Breast epithelium (tissue), 4 donors: ENCODE measurements at regions not wholly inside any gene's neighbourhood (a gene's known extent, or its start where the extent isn't known, plus 50 kb on each side); places are given as distances from the start of the nearest gene placed in this dataset.
"Not testable (repeated sequence)": the region's sequence is repeated elsewhere in the genome, so short reads cannot be mapped to it uniquely, and the experiment has no call there.

Experiments used
- DNase-seq, 2 donors: peaks; one replicate each; pipeline ENCODE4 v3.0.0-alpha.2; 2019; ENCODE audit warnings: low spot score in 2 of 2
- H3K27ac ChIP-seq, 2 donors: fragments of 200-600 bp; sonication (generic) in 1 of 2; one replicate each; pipeline ENCODE4 v1.5.1; 2016 to 2019; ENCODE audit warnings: mild to moderate bottlenecking in 1 of 2
- H3K27me3 ChIP-seq, 2 donors: fragments of 200-600 bp; sonication (generic) in 1 of 2; one replicate each; pipeline versions ENCODE4 v1.5.1 to v1.6.0; 2017 to 2019; ENCODE audit warnings: control low read depth in 1 of 2, mild to moderate bottlenecking in 1 of 2
- H3K36me3 ChIP-seq: fragments of 200-600 bp; one replicate; pipeline ENCODE4 v1.5.1; 2019
- H3K4me1 ChIP-seq, 2 donors: fragments of 200-600 bp; sonication (generic); one replicate each; pipeline ENCODE4 v1.5.1; 2016 to 2019; ENCODE audit warnings: control low read depth in 1 of 2
- H3K4me3 ChIP-seq, 3 donors: fragments of 200-600 bp; sonication (generic); 1 replicate in 2 of 3; 2 replicates in 1 of 3; pipeline ENCODE4 v1.5.1; 2016 to 2019; ENCODE audit warnings: mild to moderate bottlenecking in 3 of 3, moderate library complexity in 2 of 3
- H3K9me3 ChIP-seq, 2 donors: fragments of 200-600 bp; sonication (generic) in 1 of 2; one replicate each; pipeline ENCODE4 v1.5.1; 2016 to 2019; ENCODE audit warnings: control low read depth in 1 of 2
- POLR2A ChIP-seq: fragments of 450-650 bp; IDR thresholded peaks from one replicate; pipeline ENCODE4 v1.6.1; 2016; ENCODE audit warnings: antibody characterized with exemption, mild to moderate bottlenecking, moderate library complexity
- POLR2AphosphoS5 ChIP-seq, 3 donors: sonication (generic); formaldehyde crosslinking; IDR thresholded peaks; one replicate each; pipeline ENCODE4 v1.6.1; 2017; ENCODE audit warnings: antibody characterized with exemption in 3 of 3
- intact Hi-C: fragments of 100-400 bp; cut with DNase I; formaldehyde crosslinking; loops from one replicate; pipeline ENCODE4 v1.15.1; 2023; ENCODE audit warnings: low total_unique reads
- TF ChIP-seq, protein P1 (sequence below), 3 donors: fragments of 450-650 bp; IDR thresholded peaks; one replicate each; pipeline ENCODE4 v1.5.1; 2016 to 2017; ENCODE audit warnings: antibody characterized with exemption in 3 of 3, mild to moderate bottlenecking in 3 of 3, moderate library complexity in 3 of 3

DNA sequence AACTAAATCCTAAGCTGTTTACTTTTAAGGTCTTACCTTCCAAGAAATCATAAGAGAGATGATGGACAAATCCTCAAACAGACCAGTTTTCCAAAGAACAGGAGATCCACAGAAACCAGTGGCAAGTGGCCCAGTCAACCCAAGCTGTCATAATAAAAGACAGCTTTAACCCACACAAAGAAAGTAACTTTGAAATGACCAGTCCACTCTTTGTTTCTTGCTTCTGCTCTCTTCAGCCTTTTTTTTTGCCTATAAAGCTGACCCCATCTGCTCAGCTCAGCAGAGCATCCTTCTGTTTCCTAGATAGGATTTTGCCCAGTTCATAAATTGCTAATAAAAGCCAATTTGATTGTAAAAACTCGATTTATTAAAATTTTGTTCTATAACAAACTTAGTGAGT is 299.4 kb downstream of the OXSM start:
- H3K4me1 ChIP-seq, result no peaks in the 10 kb centered on the region
- H3K9me3 ChIP-seq, result peaks cover 14 to 22% of the 10 kb centered on the region in 2 donors
- TF ChIP-seq POLR2A, result no peak
- H3K36me3 ChIP-seq, result no peaks in the 10 kb centered on the region
- intact Hi-C loops, result no loop called here
- no peak for DNase-seq
- no peak overlapping the region for H3K27ac ChIP-seq
- H3K27me3 ChIP-seq, result no peaks in the 10 kb centered on the region
- no peak overlapping the region for H3K4me3 ChIP-seq

DNA sequence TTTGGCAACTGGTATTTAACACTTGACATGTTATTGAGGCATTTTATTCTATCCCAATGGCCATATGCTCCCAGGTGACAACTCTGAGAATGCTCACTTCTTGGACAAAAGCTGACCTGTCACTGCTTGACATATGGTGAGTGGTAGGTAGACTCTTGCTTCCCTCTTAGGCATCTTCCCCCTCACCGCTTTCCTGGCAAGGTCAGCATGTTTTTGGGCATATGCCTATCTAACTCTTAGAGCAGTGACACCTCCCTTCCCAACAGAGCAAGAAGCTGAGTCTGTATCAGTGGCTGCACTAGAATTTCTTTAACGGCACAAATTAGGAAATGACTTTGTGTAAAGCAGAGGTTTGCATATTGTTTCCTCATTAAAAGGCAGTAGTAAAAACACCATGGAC is 300.7 kb downstream of the OXSM start:
- no peak for DNase-seq
- Histone ChIP-seq H3K36me3 (no peaks in the 10 kb centered on the region), H3K27me3 (no peaks in the 10 kb centered on the region), H3K4me3 (no peak overlapping the region), H3K4me1 (no peaks in the 10 kb centered on the region), H3K27ac (no peak overlapping the region), H3K9me3 (peaks cover 17 to 22% of the 10 kb centered on the region in 2 donors)
- intact Hi-C loops, result no loop called here
- TF ChIP-seq POLR2AphosphoS5 (IDR thresholded peaks at IDR 0.05) (no peak), POLR2A (no peak)

DNA sequence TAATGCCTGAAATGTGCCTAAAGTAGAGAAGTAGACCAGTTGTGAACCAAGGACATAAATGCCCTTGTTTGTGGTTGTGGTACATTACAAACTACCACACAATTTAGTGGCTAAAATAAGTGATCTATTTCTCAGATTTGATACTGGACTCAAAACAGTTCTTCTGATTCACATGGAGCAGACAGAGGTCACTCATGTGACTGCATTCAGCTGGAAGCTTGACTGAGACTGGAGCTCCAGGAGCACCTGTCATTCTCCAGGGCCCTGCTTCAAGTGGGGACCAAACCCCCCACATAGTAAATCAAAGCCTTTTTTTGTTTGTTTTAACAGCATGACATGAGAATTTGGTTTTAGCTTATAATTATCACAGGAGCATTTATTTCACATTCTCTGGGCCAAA is 301.2 kb downstream of the OXSM start:
- DNase-seq, result no peak
- TF ChIP-seq POLR2A (no peak), POLR2AphosphoS5 (IDR thresholded peaks at IDR 0.05) (no peak)
- TF ChIP-seq, protein P1, sequence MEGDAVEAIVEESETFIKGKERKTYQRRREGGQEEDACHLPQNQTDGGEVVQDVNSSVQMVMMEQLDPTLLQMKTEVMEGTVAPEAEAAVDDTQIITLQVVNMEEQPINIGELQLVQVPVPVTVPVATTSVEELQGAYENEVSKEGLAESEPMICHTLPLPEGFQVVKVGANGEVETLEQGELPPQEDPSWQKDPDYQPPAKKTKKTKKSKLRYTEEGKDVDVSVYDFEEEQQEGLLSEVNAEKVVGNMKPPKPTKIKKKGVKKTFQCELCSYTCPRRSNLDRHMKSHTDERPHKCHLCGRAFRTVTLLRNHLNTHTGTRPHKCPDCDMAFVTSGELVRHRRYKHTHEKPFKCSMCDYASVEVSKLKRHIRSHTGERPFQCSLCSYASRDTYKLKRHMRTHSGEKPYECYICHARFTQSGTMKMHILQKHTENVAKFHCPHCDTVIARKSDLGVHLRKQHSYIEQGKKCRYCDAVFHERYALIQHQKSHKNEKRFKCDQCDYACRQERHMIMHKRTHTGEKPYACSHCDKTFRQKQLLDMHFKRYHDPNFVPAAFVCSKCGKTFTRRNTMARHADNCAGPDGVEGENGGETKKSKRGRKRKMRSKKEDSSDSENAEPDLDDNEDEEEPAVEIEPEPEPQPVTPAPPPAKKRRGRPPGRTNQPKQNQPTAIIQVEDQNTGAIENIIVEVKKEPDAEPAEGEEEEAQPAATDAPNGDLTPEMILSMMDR (IDR thresholded peaks at IDR 0.05), result no peak

DNA sequence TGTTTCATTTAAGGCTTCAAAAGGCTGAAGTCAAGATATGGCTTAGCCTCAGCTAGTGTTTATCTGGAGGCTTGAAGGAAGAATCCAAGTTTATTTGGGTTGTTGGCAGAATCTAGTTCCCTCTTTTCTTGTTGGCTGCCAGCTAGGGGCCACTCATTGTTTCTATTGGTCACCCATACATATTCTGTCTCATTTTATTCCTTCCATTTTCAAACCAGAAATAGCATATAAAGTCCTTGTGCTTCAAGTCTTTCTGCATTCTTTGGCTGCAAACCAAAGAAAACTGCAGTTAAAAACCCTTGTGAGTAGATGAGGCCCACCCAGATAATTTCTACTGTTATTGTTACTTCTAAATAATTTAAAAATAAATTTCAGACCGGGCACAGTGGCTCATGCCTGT is 301.7 kb downstream of the OXSM start:
- no peaks in the 10 kb centered on the region for H3K27me3 ChIP-seq
- no peak overlapping the region for H3K27ac ChIP-seq
- TF ChIP-seq POLR2AphosphoS5 (IDR thresholded peaks at IDR 0.05) (no peak), POLR2A (no peak)
- TF ChIP-seq, protein P1 (IDR thresholded peaks at IDR 0.05), result no peak
- peaks cover 18 to 26% of the 10 kb centered on the region in 2 donors for H3K9me3 ChIP-seq
- H3K36me3 ChIP-seq, result no peaks in the 10 kb centered on the region
- no peaks in the 10 kb centered on the region for H3K4me1 ChIP-seq
- H3K4me3 ChIP-seq, result no peak overlapping the region
- DNase-seq, result no peak
- intact Hi-C loops, result no loop called here

More for the DNA sequence above, 301.2 kb downstream of the OXSM start:
- Histone ChIP-seq H3K9me3 (peaks cover 18 to 23% of the 10 kb centered on the region in 2 donors), H3K27me3 (no peaks in the 10 kb centered on the region), H3K27ac (no peak overlapping the region), H3K36me3 (no peaks in the 10 kb centered on the region), H3K4me1 (no peaks in the 10 kb centered on the region), H3K4me3 (no peak overlapping the region)
- intact Hi-C loops, result no loop called here

DNA sequence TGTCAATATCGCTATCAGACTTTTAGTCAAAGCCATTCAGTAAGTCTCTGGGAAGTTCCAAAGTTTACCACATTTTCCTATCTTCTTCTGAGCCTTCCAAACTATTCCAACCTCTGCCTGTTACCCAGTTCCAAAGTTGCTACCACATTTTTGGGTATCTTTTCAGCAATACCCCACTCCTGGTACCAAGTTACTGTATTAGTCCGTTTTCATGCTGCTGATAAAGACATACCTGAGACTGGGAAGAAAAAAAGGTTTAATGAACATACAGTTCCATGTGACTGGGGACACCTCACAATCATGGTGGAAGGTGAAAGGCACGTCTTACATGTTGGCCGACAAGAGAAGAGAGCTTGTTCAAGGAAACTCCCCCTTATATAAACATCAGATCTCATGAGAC is 307.2 kb downstream of the OXSM start:
- H3K9me3 ChIP-seq, result peaks cover 4 to 31% of the 10 kb centered on the region in 2 donors
- H3K4me1 ChIP-seq, DNase-seq, H3K27me3 ChIP-seq, intact Hi-C loops, H3K4me3 ChIP-seq, H3K36me3 ChIP-seq, H3K27ac ChIP-seq: not testable (repeated sequence)

DNA sequence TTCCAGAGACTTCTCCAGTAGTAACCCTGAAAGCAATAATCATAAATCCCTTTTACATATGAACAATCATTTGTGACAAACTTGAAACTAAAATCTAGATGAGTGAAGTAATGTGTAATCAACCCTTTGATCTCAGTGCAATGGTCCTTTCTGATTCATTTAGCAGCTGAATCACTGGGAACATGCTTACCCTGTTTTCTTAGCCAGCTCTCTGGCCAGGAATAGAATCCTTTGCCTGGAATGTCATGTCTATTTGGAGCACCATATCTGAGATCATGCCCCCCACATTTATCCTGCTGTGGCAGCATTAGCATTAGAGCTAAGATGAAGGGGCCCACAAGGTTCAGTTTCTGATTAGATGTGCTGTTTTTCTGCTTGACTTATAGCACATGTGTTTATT is 309.8 kb downstream of the OXSM start:
- no peak for TF ChIP-seq POLR2AphosphoS5 (IDR thresholded peaks at IDR 0.05)
- TF ChIP-seq, protein P1 (IDR thresholded peaks at IDR 0.05), result no peak
- no peak for TF ChIP-seq POLR2A
- no peaks in the 10 kb centered on the region for H3K36me3 ChIP-seq
- no peak for DNase-seq
- H3K4me3 ChIP-seq, result no peak overlapping the region
- no peak overlapping the region for H3K27ac ChIP-seq
- H3K27me3 ChIP-seq, result no peaks in the 10 kb centered on the region
- intact Hi-C loops, result no loop called here
- H3K4me1 ChIP-seq, result no peaks in the 10 kb centered on the region
- peaks cover 4 to 31% of the 10 kb centered on the region in 2 donors for H3K9me3 ChIP-seq

DNA sequence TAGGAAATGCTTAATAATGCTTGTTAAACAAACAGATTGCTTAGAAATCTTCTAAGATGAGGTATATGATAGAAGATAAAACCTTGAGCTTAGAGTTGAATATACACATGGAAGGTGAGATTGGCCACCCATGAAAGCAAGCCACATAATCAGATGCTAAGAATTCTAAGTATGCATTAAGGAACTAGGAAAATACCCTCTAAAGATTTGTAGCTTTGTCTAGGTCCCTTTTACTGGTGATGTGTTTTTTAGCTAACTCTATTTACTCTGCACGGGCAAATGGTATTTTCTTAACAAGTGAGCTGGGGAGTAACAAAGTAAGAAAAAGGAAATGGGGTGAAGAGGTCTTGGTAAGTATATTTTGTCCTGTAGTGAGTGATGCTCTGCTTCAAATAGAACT is 310.3 kb downstream of the OXSM start:
- DNase-seq, result no peak
- no peaks in the 10 kb centered on the region for H3K4me1 ChIP-seq
- TF ChIP-seq, protein P1 (IDR thresholded peaks at IDR 0.05), result no peak
- TF ChIP-seq POLR2A (no peak), POLR2AphosphoS5 (IDR thresholded peaks at IDR 0.05) (no peak)
- intact Hi-C loops, result no loop called here
- no peaks in the 10 kb centered on the region for H3K36me3 ChIP-seq
- H3K27me3 ChIP-seq, result no peaks in the 10 kb centered on the region
- H3K27ac ChIP-seq, result no peak overlapping the region
- H3K4me3 ChIP-seq, result no peak overlapping the region
- peaks cover 4 to 31% of the 10 kb centered on the region in 2 donors for H3K9me3 ChIP-seq
